Vagina (tissue), 2 donors: ENCODE measurements at regions not wholly inside any gene's neighbourhood (a gene's known extent, or its start where the extent isn't known, plus 50 kb on each side); places are given as distances from the start of the nearest gene placed in this dataset.

Experiments used
- DNase-seq, 2 donors: peaks; one replicate each; pipeline ENCODE4 v3.0.0-alpha.2; 2017; ENCODE audit errors: extremely low spot score in 2 of 2
- H3K27ac ChIP-seq: fragments of 200-600 bp; sonication (generic); one replicate; pipeline ENCODE4 v1.5.1; 2019
- H3K27me3 ChIP-seq: fragments of 200-600 bp; sonication (generic); one replicate; pipeline ENCODE4 v1.5.1; 2019
- H3K36me3 ChIP-seq, 2 donors: fragments of 200-600 bp; sonication (generic); one replicate each; pipeline ENCODE4 v1.5.1; 2017 to 2019
- H3K4me1 ChIP-seq: fragments of 200-600 bp; sonication (generic); one replicate; pipeline ENCODE4 v1.5.1; 2019
- H3K4me3 ChIP-seq, 2 donors: fragments of 200-600 bp; sonication (generic); 1 replicate in 1 of 2; 2 replicates in 1 of 2; pipeline ENCODE4 v1.5.1; 2016 to 2019
- H3K9me3 ChIP-seq: fragments of 200-600 bp; sonication (generic); one replicate; pipeline ENCODE4 v1.5.1; 2019
- CTCF ChIP-seq, 3 experiments: fragments of 450-650 bp in 2 of 3; fragments of 200-600 bp in 1 of 3; sonication (generic) in 1 of 3; IDR thresholded peaks; one replicate each; pipeline ENCODE4 v1.5.1; 2017 to 2019; ENCODE audit warnings: antibody characterized with exemption in 3 of 3, mild to moderate bottlenecking in 2 of 3, moderate library complexity in 2 of 3
- POLR2A ChIP-seq, 2 donors: fragments of 450-650 bp; IDR thresholded peaks; one replicate each; pipeline ENCODE4 v1.6.1; 2017; ENCODE audit warnings: antibody characterized with exemption in 2 of 2, mild to moderate bottlenecking in 2 of 2, moderate library complexity in 2 of 2
- POLR2AphosphoS5 ChIP-seq, 2 donors: sonication (generic); formaldehyde crosslinking; IDR thresholded peaks; one replicate each; pipeline ENCODE4 v1.9.0; 2017; ENCODE audit warnings: antibody characterized with exemption in 2 of 2, mild to moderate bottlenecking in 2 of 2, low read depth in 1 of 2; ENCODE audit not compliant: insufficient read depth in 1 of 2
- intact Hi-C: fragments of 100-400 bp; cut with DNase I; formaldehyde crosslinking; loops from one replicate; pipeline ENCODE4 v1.15.1; 2023

GRCh38 chr3:18070944-18071343 is 328.5 kb upstream of the TBC1D5 start:
- intact Hi-C loops: no loop called here
- H3K27me3 ChIP-seq: no peaks in the 10 kb centered on the region

GRCh38 chr3:18070231-18070630 is 327.8 kb upstream of the TBC1D5 start:
- no peak overlapping the region for H3K4me3 ChIP-seq
- intact Hi-C loops: no loop called here
- H3K4me1 ChIP-seq: no peaks in the 10 kb centered on the region
- H3K27me3 ChIP-seq: no peaks in the 10 kb centered on the region
- no peaks in the 10 kb centered on the region for H3K36me3 ChIP-seq
- no peak for DNase-seq
- no peaks in the 10 kb centered on the region for H3K9me3 ChIP-seq
- H3K27ac ChIP-seq: no peak overlapping the region
- TF ChIP-seq CTCF (IDR thresholded peaks at IDR 0.05) (no peak), POLR2AphosphoS5 (IDR thresholded peaks at IDR 0.05; ENCODE audit: insufficient read depth in 1 of 2, low read depth in 1 of 2) (no peak), POLR2A (IDR thresholded peaks at IDR 0.05) (no peak)

More at GRCh38 chr3:18070944-18071343, 328.5 kb upstream of the TBC1D5 start:
- no peak for DNase-seq
- Histone ChIP-seq H3K4me3 (no peak overlapping the region), H3K4me1 (no peaks in the 10 kb centered on the region), H3K9me3 (no peaks in the 10 kb centered on the region), H3K27ac (no peak overlapping the region), H3K36me3 (no peaks in the 10 kb centered on the region)
- no peak for TF ChIP-seq CTCF (IDR thresholded peaks at IDR 0.05)
- no peak for TF ChIP-seq POLR2A (IDR thresholded peaks at IDR 0.05)
- TF ChIP-seq POLR2AphosphoS5 (IDR thresholded peaks at IDR 0.05; ENCODE audit: insufficient read depth in 1 of 2, low read depth in 1 of 2): no peak

GRCh38 chr3:18069568-18069967 is 327.1 kb upstream of the TBC1D5 start:
- intact Hi-C loops: no loop called here
- Histone ChIP-seq H3K9me3 (no peaks in the 10 kb centered on the region), H3K4me1 (no peaks in the 10 kb centered on the region), H3K27ac (no peak overlapping the region), H3K36me3 (no peaks in the 10 kb centered on the region), H3K27me3 (no peaks in the 10 kb centered on the region), H3K4me3 (no peak overlapping the region)
- TF ChIP-seq POLR2AphosphoS5 (IDR thresholded peaks at IDR 0.05; ENCODE audit: insufficient read depth in 1 of 2, low read depth in 1 of 2) (no peak), POLR2A (IDR thresholded peaks at IDR 0.05) (no peak), CTCF (IDR thresholded peaks at IDR 0.05) (no peak)
- DNase-seq: no peak

GRCh38 chr3:18066899-18067582 is 324.6 kb upstream of the TBC1D5 start:
- TF ChIP-seq CTCF (IDR thresholded peaks at IDR 0.05) (no peak), POLR2A (IDR thresholded peaks at IDR 0.05) (no peak), POLR2AphosphoS5 (IDR thresholded peaks at IDR 0.05; ENCODE audit: insufficient read depth in 1 of 2, low read depth in 1 of 2) (no peak)
- intact Hi-C loops: no loop called here
- Histone ChIP-seq H3K27ac (no peak overlapping the region), H3K4me3 (no peak overlapping the region), H3K4me1 (no peaks in the 10 kb centered on the region), H3K36me3 (no peaks in the 10 kb centered on the region), H3K9me3 (no peaks in the 10 kb centered on the region), H3K27me3 (no peaks in the 10 kb centered on the region)
- DNase-seq: no peak

GRCh38 chr3:18064586-18064985 is 322.2 kb upstream of the TBC1D5 start:
- H3K27me3 ChIP-seq: no peaks in the 10 kb centered on the region
- H3K9me3 ChIP-seq: no peaks in the 10 kb centered on the region
- H3K4me1 ChIP-seq: no peaks in the 10 kb centered on the region
- H3K36me3 ChIP-seq: no peaks in the 10 kb centered on the region
- intact Hi-C loops: no loop called here
- DNase-seq: no peak
- H3K27ac ChIP-seq: no peak overlapping the region
- H3K4me3 ChIP-seq: no peak overlapping the region
- TF ChIP-seq POLR2AphosphoS5 (IDR thresholded peaks at IDR 0.05; ENCODE audit: insufficient read depth in 1 of 2, low read depth in 1 of 2) (no peak), POLR2A (IDR thresholded peaks at IDR 0.05) (no peak), CTCF (IDR thresholded peaks at IDR 0.05) (no peak)
